Glutamatergic neuron (in vitro differentiated cells): ENCODE measurements at regions not wholly inside any gene's neighbourhood (a gene's known extent, or its start where the extent isn't known, plus 50 kb on each side); places are given as distances from the start of the nearest gene placed in this dataset.

ENCODE experiments used
- DNase-seq: peaks from one replicate; pipeline ENCODE4 v3.0.0; 2022
- H3K27ac Mint-ChIP-seq: one replicate; pipeline ENCODE4 v1.8.0; 2020; ENCODE audit warnings: mild to moderate bottlenecking, mixed read lengths, inconsistent platforms; ENCODE audit not compliant: unreplicated experiment
- H3K27me3 Mint-ChIP-seq: one replicate; pipeline ENCODE4 v1.8.0; 2020; ENCODE audit warnings: mild to moderate bottlenecking, moderate library complexity, mixed read lengths, inconsistent platforms; ENCODE audit not compliant: unreplicated experiment
- H3K36me3 Mint-ChIP-seq: one replicate; pipeline ENCODE4 v1.8.0; 2020; ENCODE audit warnings: mild to moderate bottlenecking, mixed read lengths, inconsistent platforms; ENCODE audit not compliant: unreplicated experiment
- H3K4me1 Mint-ChIP-seq: one replicate; pipeline ENCODE4 v1.8.0; 2020; ENCODE audit warnings: mild to moderate bottlenecking, low read depth, mixed read lengths, inconsistent platforms; ENCODE audit not compliant: unreplicated experiment
- H3K4me3 Mint-ChIP-seq: one replicate; pipeline ENCODE4 v1.8.0; 2020; ENCODE audit warnings: mild to moderate bottlenecking, mixed read lengths, inconsistent platforms; ENCODE audit not compliant: unreplicated experiment
- H3K9me3 Mint-ChIP-seq: one replicate; pipeline ENCODE4 v1.8.0; 2020; ENCODE audit warnings: mild to moderate bottlenecking, moderate library complexity, mixed read lengths, inconsistent platforms; ENCODE audit not compliant: unreplicated experiment
- CTCF ChIP-seq: fragments of 200-600 bp; sonication (generic); IDR thresholded peaks from one replicate; pipeline ENCODE4 v1.5.0; 2021; ENCODE audit not compliant: partially characterized antibody, unreplicated experiment

- no peaks in the 10 kb centered on the region for H3K27me3 Mint-ChIP-seq
- peaks cover 10% of the 10 kb centered on the region for H3K36me3 Mint-ChIP-seq
- H3K4me3 Mint-ChIP-seq: no peak overlapping the region
- no peak overlapping the region for H3K27ac Mint-ChIP-seq
- no peaks in the 10 kb centered on the region for H3K9me3 Mint-ChIP-seq
- no peak for TF ChIP-seq CTCF
- H3K4me1 Mint-ChIP-seq: no peaks in the 10 kb centered on the region
- no peak for DNase-seq
These were observed 324.3 kb downstream of the GABRG2 start for GRCh38 chr5:162391833-162392232.

- Mint-ChIP-seq H3K36me3 (peaks cover 10% of the 10 kb centered on the region), H3K27ac (no peak overlapping the region), H3K27me3 (no peaks in the 10 kb centered on the region), H3K9me3 (no peaks in the 10 kb centered on the region), H3K4me3 (no peak overlapping the region), H3K4me1 (no peaks in the 10 kb centered on the region)
- DNase-seq: no peak
- TF ChIP-seq CTCF: no peak
These were observed 324.8 kb downstream of the GABRG2 start for GRCh38 chr5:162392336-162392735.

- H3K27ac Mint-ChIP-seq: no peak overlapping the region
- DNase-seq: no peak
- TF ChIP-seq CTCF: no peak
- no peak overlapping the region for H3K4me3 Mint-ChIP-seq
- no peaks in the 10 kb centered on the region for H3K4me1 Mint-ChIP-seq
- no peaks in the 10 kb centered on the region for H3K9me3 Mint-ChIP-seq
- H3K27me3 Mint-ChIP-seq: no peaks in the 10 kb centered on the region
- peaks cover 10% of the 10 kb centered on the region for H3K36me3 Mint-ChIP-seq
These were observed 326.0 kb downstream of the GABRG2 start for GRCh38 chr5:162393534-162393933.

GRCh38 chr5:162407614-162408013 is 340.0 kb downstream of the GABRG2 start:
- Mint-ChIP-seq H3K27me3 (no peaks in the 10 kb centered on the region), H3K4me3 (no peak overlapping the region), H3K4me1 (peaks cover 4% of the 10 kb centered on the region), H3K36me3 (no peaks in the 10 kb centered on the region), H3K9me3 (no peaks in the 10 kb centered on the region), H3K27ac (no peak overlapping the region)
- DNase-seq: no peak
- TF ChIP-seq CTCF: no peak

GRCh38 chr5:162410365-162410764 is 342.8 kb downstream of the GABRG2 start:
- Mint-ChIP-seq H3K27me3 (no peaks in the 10 kb centered on the region), H3K4me1 (no peaks in the 10 kb centered on the region), H3K9me3 (no peaks in the 10 kb centered on the region), H3K4me3 (no peak overlapping the region), H3K27ac (no peak overlapping the region), H3K36me3 (no peaks in the 10 kb centered on the region)
- no peak for DNase-seq
- no peak for TF ChIP-seq CTCF
